Ovary (tissue), 7 donors: ENCODE measurements at regions not wholly inside any gene's neighbourhood (a gene's known extent, or its start where the extent isn't known, plus 50 kb on each side); places are given as distances from the start of the nearest gene placed in this dataset.
"Not testable (repeated sequence)": the region's sequence is repeated elsewhere in the genome, so short reads cannot be mapped to it uniquely, and the experiment has no call there.

Source experiments
- DNase-seq, 5 donors: peaks; one replicate each; pipeline ENCODE4 v3.0.0-alpha.2; 2019 to 2020
- H3K27ac ChIP-seq, 2 donors: fragments of 200-600 bp; one replicate each; pipeline versions ENCODE4 v1.5.1 to v1.8.0; 2019 to 2022
- H3K27me3 ChIP-seq: fragments of 200-600 bp; one replicate; pipeline ENCODE4 v1.8.0; 2022
- H3K36me3 ChIP-seq: fragments of 200-600 bp; sonication (generic); one replicate; pipeline ENCODE4 v1.5.1; 2019
- H3K4me1 ChIP-seq: one replicate; pipeline ENCODE4 v1.8.1; 2013; ENCODE audit warnings: mild to moderate bottlenecking, moderate library complexity; ENCODE audit not compliant: insufficient read depth
- H3K4me3 ChIP-seq: fragments of 200-600 bp; sonication (generic); one replicate; pipeline ENCODE4 v1.5.1; 2017
- H3K9me3 ChIP-seq, 2 donors: fragments of 200-600 bp in 1 of 2; sonication (generic) in 1 of 2; one replicate each; pipeline versions ENCODE4 v1.5.1 to v1.8.1; 2013 to 2019; ENCODE audit warnings: mild to moderate bottlenecking in 1 of 2, moderate library complexity in 1 of 2
- CTCF ChIP-seq, 3 donors: fragments of 450-650 bp in 2 of 3; fragments of 200-600 bp in 1 of 3; IDR thresholded peaks; one replicate each; pipeline versions ENCODE4 v1.5.1 to v1.8.0; 2016 to 2022; ENCODE audit warnings: antibody characterized with exemption in 3 of 3, mild to moderate bottlenecking in 1 of 3
- EP300 ChIP-seq: sonication (generic); formaldehyde crosslinking; IDR thresholded peaks from one replicate; pipeline ENCODE4 v1.6.1; 2017; ENCODE audit warnings: antibody characterized with exemption
- POLR2A ChIP-seq: fragments of 450-650 bp; IDR thresholded peaks from one replicate; pipeline ENCODE4 v1.6.1; 2017; ENCODE audit warnings: antibody characterized with exemption, mild to moderate bottlenecking, moderate library complexity
- WGBS, 3 donors: extraction: QIAGEN DNeasy Blood & Tissue Kit in 1 of 3; methylation state at CpG; one replicate each; pipeline versions ENCODE4 v1.1.5 to v1.1.7; 2013 to 2017; 5-methylcytosine and 5-hydroxymethylcytosine counted together
- intact Hi-C, 4 donors: fragments of 100-400 bp; cut with DNase I; formaldehyde crosslinking; loops; one replicate each; pipeline versions ENCODE4 v1.11.0 to v1.15.1; 2022 to 2023
- donor health status: DM: no; HTN: no; CAD: no; lungs with moderate emphysema.
- donor health status: DM: no; HTN: no; CAD: no.
- donor health status: Bipolar disorder and iron deficiency.
- donor health status: DM: no; HTN: no; CAD: no.
- donor health status: DM: yes; HTN: yes; CAD: no.

DNA sequence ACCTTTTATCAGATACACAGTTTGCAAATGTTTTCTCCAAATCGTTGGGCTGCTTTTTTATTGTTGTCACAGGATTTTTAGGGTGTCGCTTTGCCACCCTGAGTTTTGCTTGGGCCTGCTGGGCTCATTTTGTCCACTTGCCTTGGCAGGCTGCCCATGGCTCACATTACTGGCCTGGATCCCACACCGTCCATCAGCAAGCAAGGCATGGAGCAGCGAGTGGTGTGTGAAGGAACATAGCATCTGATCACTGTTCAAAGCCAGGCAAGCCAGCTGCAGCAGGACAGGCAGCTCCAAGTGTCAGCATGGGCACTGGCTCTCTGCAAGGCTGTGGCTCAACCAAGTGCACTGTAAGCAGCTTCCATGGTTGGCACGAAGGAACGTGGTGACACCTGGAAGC, 261.4 kb upstream of the TECRL start:
- WGBS, 3 donors: 80 to 86% (median 80%) methylated on average over 6 of the region's 6 CpGs
- no peak for DNase-seq
- Histone ChIP-seq H3K36me3 (no peaks in the 10 kb centered on the region), H3K27me3 (no peaks in the 10 kb centered on the region), H3K4me3 (no peak overlapping the region), H3K27ac (no peak overlapping the region), H3K4me1 (no peaks in the 10 kb centered on the region), H3K9me3 (no peaks in the 10 kb centered on the region)
- TF ChIP-seq CTCF (IDR thresholded peaks at IDR 0.05) (no peak), POLR2A (no peak), EP300 (no peak)
- intact Hi-C loops: no loop called here

- Histone ChIP-seq H3K4me1 (no peaks in the 10 kb centered on the region), H3K4me3 (no peak overlapping the region), H3K36me3 (no peaks in the 10 kb centered on the region), H3K27me3 (no peaks in the 10 kb centered on the region), H3K9me3 (no peaks in the 10 kb centered on the region), H3K27ac (no peak overlapping the region)
- intact Hi-C loops: no loop called here
- 78 to 98% (median 91%) methylated on average over 3 of the region's 3 CpGs for WGBS, 3 donors
- TF ChIP-seq POLR2A: no peak
- no peak for TF ChIP-seq EP300
- no peak for TF ChIP-seq CTCF (IDR thresholded peaks at IDR 0.05)
- DNase-seq: no peak
Measured at GRCh38 chr4:64643841-64644240, 234.6 kb upstream of the TECRL start.

GRCh38 chr4:64642936-64643335, 233.7 kb upstream of the TECRL start:
- no peaks in the 10 kb centered on the region for H3K4me1 ChIP-seq
- TF ChIP-seq EP300 (no peak), CTCF (IDR thresholded peaks at IDR 0.05) (no peak), POLR2A (no peak)
- no peaks in the 10 kb centered on the region for H3K36me3 ChIP-seq
- H3K27ac ChIP-seq: no peak overlapping the region
- H3K27me3 ChIP-seq: no peaks in the 10 kb centered on the region
- H3K9me3 ChIP-seq: no peaks in the 10 kb centered on the region
- no peak for DNase-seq
- H3K4me3 ChIP-seq: no peak overlapping the region
- WGBS, 3 donors: 4 to 10% (median 5%) methylated on average over 1 of the region's 1 CpG
- intact Hi-C loops: no loop called here

- 93 to 97% (median 93%) methylated on average over 17 to 21 of the region's 21 CpGs for WGBS, 3 donors
- H3K9me3 ChIP-seq, H3K4me3 ChIP-seq, H3K27ac ChIP-seq, intact Hi-C loops, H3K36me3 ChIP-seq, H3K4me1 ChIP-seq, H3K27me3 ChIP-seq: not testable (repeated sequence)
- DNase-seq: peak in 1 of 5 donors; percentile 5
Measured at GRCh38 chr4:64640402-64640801, 231.2 kb upstream of the TECRL start.

GRCh38 chr4:64625438-64625837, 216.2 kb upstream of the TECRL start:
- Histone ChIP-seq H3K36me3 (no peaks in the 10 kb centered on the region), H3K4me3 (no peak overlapping the region), H3K9me3 (no peaks in the 10 kb centered on the region), H3K27me3 (no peaks in the 10 kb centered on the region), H3K27ac (no peak overlapping the region), H3K4me1 (no peaks in the 10 kb centered on the region)
- TF ChIP-seq POLR2A (no peak), CTCF (IDR thresholded peaks at IDR 0.05) (no peak), EP300 (no peak)
- DNase-seq: no peak
- 64 to 75% (median 69%) methylated on average over 3 of the region's 3 CpGs for WGBS, 3 donors
- intact Hi-C loops: no loop called here
